ENCODE measurements at regions not wholly inside any gene's neighbourhood (a gene's known extent, or its start where the extent isn't known, plus 50 kb on each side); places are given as distances from the start of the nearest gene placed in this dataset.

GRCh38 chr13:93145199-93145598, 81.4 kb upstream of the GPC6 start:
- no peak for TF ChIP-seq ZNF274 (IDR thresholded peaks at IDR 0.05; ENCODE audit: low read depth, low read length)
- no peak for TF ChIP-seq SUZ12 (IDR thresholded peaks at IDR 0.05; ENCODE audit: extremely low read depth, insufficient read depth, insufficient read length)
- no peak for TF ChIP-seq YY1 (IDR thresholded peaks at IDR 0.05; ENCODE audit: insufficient read depth, insufficient read length)
